ENCODE measurements at regions not wholly inside any gene's neighbourhood (a gene's known extent, or its start where the extent isn't known, plus 50 kb on each side); places are given as distances from the start of the nearest gene placed in this dataset.

- TF ChIP-seq CTCF (IDR thresholded peaks at IDR 0.05) (no peak), EP300 (IDR thresholded peaks at IDR 0.05) (no peak), POLR2A (IDR thresholded peaks at IDR 0.05) (no peak)
These were observed 117.9 kb upstream of the MYOCD start for GRCh38 chr17:12547831-12548230.

Data from tibial nerve (tissue), 4 donors.